GM21717 (cell line): ENCODE measurements at regions not wholly inside any gene's neighbourhood (a gene's known extent, or its start where the extent isn't known, plus 50 kb on each side); places are given as distances from the start of the nearest gene placed in this dataset.

Experiments
- ATAC-seq: cut with Tn5 transposase; IDR thresholded peaks from one replicate; pipeline ENCODE4 v1.9.1; 2021; ENCODE audit warnings: mild to moderate bottlenecking, moderate library complexity; ENCODE audit not compliant: unreplicated experiment

DNA sequence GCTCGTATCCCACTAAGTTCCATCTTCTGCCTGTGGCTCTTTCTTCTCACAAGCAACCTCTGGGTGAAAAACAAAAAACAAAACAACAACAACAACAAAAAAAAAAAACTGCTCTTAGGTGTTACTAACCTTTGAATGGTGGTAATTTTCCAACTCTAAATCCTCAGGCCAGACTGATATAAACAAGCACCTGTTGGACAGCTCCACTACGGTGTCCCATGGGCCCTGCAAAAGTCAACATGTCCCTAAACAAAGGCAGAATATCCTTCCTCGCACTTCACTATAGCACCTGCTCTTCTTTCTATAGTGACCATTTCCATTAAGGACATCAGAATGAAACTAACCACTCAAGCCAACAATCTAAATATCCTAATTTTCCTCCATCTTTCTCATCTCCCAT lies 54.6 kb upstream of the PARM1 start:
- no peak for ATAC-seq

GRCh38 chr4:74875451-74875850 lies 57.5 kb upstream of the PARM1 start:
- ATAC-seq: no peak

DNA sequence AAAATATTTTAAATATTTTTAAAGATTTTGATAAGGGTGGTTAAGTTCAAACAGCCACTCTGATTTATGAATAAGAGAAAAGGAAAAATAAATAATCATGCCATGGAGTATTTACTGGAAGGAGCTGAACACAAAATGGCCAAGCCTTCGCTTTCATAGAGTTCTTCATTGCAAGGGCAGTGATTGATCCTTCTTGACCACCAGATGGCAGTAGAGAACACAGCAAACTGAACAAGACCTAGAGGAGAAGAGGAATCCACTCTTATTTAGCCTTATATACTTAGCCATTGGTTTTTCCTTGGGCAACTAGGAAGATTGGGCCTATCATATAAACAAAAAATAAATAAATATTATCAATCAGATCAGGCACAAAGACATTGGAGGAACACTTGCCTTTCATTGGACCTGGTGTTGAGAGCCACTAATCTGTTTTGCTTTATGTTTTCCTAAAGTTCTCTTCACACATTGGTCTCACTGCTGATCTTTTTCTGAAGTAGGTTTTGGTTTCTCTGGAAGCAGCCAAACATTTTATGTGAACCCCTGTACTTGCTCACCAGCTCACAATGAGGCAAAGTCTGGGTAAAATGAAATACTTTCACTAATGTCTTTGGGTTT lies 58.1 kb upstream of the PARM1 start:
- peak; percentile 65 for ATAC-seq

- ATAC-seq: peak; percentile 95
These were observed 59.2 kb upstream of the PARM1 start for GRCh38 chr4:74873545-74874301.

- no peak for ATAC-seq
These were observed 64.7 kb upstream of the BTC start for GRCh38 chr4:74858921-74859562.

DNA sequence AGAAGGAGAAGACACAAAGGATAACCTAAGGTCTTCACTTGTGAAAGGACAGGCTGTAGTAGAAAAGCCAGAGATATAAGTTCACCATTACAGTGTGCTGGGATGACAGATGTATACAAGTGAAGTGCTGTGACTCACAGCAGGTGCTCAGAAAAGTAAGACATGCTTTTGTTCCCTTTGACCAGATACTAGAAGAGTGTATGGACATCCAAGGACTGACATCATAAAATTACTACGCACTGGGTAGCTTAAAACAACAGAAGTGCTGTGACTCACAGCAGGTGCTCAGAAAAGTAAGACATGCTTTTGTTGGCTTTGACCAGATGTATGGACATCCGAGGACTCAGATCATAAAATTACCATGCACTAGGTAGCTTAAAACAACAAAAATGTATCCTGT lies 61.6 kb upstream of the BTC start:
- no peak for ATAC-seq

DNA sequence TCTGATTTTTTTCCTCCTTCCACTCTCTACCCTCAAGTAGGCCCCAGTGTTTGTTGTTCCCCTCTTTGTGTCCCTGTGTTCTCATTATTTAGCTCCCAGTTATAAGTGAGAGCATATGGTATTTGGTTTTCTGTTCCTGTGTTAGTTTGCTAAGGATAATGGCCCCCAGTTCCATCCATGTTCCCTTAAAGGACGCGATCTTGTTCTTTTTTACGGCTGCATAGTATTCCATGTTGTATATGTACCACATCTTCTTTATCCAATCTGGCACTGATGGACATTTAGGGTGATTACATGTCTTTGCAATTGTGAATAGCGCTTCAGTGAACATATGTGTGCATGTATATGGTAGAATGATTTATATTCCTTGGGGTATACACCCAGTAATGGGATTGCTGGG lies 54.5 kb upstream of the BTC start:
- no peak for ATAC-seq

GRCh38 chr4:74845834-74846233 lies 51.5 kb upstream of the BTC start:
- ATAC-seq: no peak
